Ammon's horn (tissue), 1 donor: ENCODE measurements at regions not wholly inside any gene's neighbourhood (a gene's known extent, or its start where the extent isn't known, plus 50 kb on each side); places are given as distances from the start of the nearest gene placed in this dataset.

Experiments
- DNase-seq: peaks from one replicate; pipeline ENCODE4 v3.0.0-alpha.2; 2016; ENCODE audit warnings: low spot score

DNA sequence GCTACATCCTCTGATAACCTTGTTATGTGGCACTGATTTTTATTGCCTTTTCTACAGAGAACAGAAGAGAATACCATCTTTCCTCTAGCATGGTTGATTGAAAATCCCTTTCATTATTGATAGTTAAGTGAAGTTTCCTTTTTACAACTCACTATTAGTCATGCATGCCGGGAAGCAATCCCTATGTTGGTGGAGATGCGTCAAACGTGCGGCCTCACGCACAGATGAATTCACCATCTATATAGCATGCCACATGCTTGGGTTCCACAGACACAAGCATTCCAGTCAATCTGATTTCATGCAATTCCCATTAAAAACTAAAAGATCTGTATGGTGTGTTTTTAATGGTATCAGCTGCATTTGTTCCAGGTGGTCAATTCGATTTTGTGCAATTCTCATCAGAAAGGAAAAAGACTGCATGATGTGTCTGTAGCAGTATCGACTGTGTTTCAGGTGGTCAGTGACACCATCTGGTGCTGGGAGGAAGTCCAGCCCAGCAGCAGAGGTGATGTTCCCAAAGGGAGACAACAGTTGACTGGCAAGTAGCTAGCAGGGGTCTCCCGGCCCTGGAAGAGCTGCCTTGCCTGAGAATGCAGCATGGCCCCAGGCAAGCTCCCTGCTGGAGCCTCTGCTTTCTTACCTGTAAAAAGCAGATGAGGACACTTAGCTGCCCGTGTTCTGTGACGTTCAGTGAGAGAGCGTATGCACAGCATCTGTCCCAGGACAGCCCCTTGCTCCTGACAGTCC is 151.3 kb upstream of the NCK2 start:
- DNase-seq: no peak

DNA sequence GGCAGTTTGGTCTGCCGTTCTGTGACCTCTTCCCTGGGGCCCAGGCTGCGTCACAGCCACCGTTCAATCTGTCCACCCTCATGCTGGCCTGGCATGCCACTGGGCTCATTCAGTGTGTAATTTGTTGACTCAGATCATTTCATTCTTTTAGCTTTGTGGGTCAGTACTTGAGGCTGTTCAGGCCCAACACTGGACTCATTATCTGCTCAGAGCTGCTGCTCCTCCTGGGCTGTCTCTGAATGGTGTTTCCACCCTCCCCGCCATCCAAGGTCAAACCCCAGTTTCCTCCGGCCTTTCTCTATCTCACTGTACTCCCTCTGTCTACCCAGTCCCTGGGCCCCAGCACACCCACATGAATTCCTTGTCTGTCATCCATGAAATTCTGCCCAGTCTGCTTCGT is 152.4 kb upstream of the NCK2 start:
- peak; percentile 64 for DNase-seq

DNA sequence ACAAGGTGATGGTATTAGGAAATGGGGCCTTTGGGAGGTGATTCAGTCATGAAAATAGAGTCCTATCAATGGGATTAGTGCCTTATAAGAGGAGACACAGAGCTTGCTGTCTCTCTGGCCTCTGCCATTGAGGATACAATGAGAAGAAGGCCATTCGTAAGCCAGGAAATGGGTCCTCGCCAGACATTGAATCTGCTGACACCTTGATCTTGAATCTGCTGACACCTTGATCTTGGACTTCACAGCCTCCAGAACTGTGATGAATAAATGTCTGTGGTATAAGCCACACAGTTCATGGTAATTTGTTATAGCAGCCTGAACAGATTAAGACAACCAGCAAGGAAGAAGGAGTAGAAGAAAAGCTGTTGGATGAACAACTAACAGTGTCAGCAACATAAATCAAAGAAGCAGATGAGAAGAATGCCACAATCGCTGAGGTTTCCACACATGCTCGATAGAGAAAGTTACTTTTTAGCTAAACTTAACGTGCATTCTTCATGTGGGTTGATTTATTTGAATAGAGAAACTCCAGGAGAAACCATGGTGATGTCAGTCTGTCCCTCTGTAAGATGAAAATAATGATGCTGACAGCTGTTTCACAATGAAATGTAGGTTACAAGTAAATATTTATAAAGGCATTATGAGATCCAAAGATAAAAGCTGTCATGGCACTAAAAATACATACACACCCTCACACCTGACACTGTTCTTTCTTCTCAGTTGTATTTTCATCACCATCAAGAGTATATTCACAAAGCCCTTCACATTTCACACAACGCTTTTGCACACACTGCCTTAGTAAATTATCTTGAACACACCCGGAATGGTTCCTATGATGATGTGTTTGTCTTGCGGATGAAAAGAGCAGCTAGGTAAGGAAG is 153.7 kb upstream of the NCK2 start:
- DNase-seq: no peak

DNA sequence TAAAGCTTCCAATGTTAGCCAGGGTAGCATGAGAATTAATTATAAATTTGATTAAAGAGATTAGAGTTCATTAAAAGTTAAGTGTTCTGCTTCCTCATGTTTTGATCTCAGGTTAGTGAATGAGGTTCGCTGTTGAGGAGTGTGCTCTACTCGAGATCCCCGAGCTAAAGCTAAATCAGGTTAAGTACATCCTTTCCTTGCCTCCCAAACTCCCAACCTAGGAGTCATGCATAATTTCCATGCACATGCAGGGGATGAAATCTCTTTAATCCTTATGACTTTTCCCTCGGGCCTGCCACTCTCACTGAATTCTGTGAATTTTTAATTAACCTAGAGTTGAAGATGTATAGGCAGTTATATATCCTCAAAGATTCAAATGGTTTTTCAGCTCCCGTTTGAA is 156.1 kb upstream of the NCK2 start:
- no peak for DNase-seq

DNA sequence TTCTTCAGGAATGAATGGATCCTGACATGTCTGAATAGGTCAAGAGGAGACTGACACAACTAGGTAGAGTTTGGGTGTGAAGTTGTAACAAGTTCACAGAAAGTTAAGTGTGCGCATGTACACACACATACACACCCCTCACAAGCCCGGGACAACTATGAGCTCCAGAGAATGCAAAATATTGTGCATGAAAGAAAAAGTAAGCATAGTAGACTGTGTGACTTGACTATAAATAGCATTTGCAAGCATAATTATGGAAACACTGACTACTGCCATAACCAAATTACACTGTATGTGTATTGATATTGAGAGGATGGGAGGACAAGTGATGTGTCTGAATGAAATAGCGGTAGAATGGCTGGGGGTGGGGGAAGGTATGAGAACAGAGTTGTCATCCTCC is 157.1 kb upstream of the NCK2 start:
- DNase-seq: no peak

DNA sequence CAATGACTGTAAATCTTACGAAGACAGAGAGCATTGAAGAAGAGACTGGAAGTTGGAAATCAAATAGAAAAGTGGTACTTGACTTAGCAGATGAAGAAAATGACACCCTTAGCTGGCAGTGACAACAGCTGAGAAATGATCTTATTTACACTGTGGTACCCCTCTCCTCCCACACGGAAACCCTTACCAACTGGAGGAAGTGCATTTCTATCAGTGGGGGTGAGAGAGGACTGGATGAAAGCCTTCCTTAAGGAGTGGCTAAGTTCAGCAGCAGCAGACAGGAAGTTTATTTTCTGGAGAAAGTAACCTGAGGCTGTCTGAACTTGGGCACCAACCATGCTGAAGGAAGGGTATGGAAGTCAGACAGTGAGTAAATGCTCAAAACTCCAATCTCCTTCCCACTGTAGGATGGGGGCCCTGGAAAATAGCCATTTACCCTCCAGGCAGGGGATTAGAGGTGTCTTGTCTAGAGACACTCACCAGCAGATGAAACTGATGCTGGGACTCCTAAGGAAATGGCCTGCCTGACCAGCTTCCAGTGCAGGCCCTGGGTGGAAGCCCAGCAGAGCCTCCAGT is 160.2 kb upstream of the NCK2 start:
- no peak for DNase-seq

DNA sequence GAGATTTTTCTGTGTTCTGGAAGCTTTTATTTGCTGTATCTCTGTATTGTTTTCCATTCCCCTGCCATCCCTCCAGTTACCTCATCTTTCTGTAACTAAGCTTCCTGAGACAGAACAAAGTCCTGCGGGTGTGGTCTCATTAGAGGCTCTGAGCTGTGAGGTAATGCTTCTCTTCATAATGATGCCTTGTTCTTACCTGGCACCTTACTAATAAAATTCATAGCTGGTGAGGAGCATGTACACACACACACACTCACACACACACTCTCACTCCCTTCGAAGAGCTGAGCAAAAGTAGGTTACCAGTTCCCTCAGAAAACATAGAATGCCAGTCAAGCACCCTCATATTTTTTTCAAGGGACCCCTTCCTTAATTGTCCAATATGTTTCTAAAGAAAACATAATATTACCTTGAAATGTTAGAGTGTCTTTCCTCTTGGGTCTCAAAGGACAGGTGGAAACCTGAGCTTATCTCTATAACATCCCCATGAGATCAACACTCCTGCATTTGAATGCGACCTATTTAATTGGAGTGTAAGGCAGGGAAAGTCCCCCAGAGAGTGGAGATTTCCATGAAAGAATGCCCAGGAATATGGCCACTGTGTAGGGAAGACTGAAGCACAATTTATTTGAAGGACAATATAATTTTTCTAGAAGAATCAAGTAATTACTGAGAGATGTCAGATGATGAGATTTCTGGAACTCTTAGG is 161.6 kb upstream of the NCK2 start:
- no peak for DNase-seq

DNA sequence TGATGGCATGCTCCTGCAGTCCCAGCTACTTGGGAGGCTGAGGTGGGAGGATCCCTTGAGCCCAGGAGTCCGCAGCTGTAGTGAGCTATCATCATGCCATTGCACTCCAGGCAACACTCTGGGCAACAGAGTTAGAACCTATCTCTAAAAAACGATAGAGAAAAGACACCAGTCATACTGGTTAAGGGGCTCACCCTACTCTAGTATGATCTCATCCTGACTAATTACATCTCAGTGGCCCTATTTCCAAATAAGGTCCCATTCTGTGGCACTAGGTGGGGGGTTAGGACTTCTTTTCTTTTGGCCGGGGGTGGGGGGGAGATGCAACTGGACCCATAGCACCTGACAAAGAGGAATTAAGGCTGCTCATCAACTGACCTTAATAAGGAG is 163.2 kb upstream of the NCK2 start:
- DNase-seq: no peak

DNA sequence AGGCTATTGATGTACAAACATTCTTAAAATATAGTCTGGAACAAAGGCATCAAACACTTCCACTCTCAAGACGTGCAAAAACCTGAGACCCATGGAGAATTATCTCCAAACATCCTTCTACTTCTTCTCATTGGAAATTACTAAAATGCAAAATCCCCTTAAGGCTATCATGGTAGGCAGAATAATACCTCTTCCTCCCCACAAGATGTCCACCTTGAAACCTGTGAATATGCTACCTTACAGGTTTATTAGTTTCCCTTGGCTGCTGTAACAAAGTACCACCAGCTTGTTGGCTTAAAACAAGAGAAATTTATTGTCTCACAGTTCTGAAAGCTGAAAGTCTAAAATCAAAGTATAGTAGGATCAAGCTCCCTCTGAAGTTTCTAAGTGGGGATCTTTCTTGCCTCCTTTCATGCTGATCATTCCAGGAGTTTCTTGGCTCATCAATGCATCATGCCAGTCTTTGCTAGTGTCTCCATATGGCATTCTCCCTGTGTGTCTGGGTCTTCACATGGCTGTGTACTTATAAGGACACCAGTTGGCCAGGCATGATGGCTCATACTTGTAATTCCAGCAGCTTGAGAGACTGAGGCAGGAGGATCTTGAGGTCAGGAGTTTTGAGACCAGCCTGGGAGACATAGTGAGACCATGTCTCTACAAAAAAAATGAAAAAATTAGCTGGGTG is 163.7 kb upstream of the NCK2 start:
- DNase-seq: no peak

DNA sequence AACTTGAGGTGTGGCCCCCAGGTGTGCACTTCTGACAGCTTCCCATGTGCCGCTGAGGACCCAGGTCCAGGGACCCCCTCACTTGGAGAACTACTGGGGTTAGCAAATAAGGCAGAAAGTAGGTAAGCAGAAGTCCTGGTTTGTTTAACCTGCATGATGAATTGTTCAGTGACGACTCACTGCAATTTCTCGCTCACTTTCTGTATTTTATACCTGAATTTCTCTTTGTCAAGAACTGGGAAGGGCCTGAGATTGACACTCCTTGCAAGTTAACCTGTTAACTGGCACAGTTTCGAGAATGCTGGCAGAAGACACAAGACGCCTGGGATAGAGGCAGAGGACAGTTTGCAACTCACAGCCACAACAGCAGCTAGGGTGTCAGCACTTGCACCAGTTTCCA is 164.5 kb upstream of the NCK2 start:
- no peak for DNase-seq

DNA sequence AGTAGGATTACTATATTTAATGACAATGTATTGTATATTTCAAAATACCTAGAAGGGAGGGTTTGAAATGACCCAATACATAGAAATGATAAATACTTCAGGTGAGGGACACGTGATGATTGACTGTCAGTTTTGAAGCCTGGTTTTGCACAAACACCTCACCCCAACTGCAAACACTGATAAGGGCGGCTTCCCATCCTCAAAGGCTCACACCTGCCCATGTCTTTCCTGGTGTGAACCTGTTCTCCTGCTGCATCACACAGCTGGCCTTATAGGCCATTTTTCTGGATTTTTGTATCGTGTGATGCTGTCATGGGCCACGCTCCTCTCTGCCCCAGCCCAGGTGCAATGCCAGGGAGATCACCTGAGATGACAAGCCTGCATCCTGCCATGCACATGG is 166.5 kb upstream of the NCK2 start:
- DNase-seq: no peak

DNA sequence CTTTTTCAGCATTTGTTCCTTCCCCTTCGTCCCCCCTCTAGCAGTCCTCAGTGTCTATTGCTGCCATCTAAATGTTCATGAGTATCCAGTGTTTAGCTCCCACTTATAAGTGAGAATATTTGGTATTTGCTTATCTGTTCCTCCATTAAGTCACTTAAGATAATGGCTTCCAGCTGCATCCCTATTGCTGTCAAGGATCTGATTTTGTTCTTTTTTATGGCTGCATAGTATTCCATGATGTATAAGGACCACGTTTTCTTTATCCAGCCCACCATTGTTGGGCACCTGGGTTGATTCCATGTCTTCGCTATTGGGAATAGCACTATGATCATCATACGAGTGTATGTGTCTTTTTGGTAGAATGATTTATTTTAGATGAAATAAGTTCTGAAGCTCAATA is 166.9 kb upstream of the NCK2 start:
- DNase-seq: no peak

DNA sequence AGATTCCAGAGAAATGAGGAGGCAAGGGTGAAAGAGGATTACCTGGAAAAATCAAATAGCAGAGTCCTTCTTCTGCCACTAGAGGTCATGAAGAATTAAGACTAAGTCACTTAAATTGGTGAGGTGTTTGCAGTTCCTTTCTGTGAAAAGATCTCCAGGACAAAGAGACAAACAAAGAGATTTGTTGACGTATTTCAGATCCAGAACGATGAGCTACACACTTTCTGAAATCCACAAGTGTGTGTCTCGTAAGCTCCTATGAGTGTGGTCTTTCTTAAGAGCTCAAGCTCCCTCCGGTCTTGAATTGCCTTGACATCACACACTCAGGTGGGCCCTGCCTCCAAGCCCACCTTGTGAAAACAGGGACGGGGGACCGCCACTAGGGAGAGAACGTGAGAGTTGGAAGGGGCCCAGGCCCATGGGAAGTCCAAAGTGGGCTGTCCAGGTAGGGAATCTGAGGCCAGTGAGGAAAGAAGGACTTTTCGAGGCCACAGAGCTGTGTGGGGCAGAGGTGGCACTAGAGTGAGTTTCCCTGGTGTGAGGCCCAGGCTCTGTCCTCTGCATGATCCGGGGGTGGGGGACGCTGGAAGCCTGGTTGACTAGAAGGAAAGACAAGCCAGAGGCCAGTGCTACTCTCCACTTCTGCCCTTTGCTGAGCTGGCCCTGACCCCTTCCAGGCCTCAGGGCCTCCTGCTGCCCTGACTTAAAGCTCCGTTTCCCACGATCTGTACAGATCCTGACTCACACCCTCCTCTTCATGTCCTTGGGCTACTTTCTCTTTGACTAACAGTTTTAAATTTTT is 168.1 kb upstream of the NCK2 start:
- peak; percentile 57 for DNase-seq

DNA sequence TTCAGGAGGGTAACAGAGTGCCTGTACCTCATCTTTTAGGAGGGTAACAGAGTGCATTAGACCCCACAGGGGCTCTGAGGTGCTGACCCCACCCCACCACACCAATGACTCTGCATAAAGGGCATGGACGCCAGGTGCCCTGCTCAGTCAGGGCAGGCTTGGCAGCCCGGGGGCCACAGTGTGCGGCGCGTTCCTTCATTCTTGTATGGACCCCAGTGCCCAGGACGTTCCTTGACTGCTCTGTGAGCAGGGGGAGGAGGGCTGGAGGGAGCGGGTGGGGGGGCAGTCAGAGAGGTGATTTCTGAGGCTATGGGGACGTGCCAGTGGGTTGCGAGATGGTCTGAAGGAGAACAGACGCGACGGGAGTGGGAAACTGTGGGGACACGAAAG is 168.7 kb upstream of the NCK2 start:
- DNase-seq: no peak

DNA sequence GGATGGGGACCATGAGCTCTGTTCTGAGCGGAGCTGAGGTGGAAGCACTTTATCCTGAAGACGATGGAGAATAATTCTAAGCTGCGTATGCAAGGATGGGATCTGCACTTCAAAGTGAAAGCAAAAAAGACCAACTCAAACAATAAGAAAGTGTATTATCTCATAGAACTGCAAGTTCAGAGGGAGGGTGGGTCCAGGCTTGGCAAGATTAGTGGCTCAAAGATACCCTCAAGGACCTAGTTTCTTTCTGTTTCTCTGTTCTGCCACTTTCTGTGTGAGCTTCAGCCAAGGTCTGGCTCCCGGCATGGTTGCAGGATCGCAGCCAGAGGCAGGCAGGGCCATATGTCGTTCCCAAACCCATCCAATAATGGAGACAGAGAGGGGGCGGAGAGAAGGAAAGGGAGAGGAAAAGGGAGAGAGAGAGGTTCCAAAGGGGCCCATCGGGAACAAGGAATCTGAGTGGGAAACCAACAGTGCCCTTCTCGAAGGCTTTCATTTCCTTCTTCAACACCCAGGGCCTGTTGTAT is 169.2 kb upstream of the NCK2 start:
- peak; percentile 24 for DNase-seq

DNA sequence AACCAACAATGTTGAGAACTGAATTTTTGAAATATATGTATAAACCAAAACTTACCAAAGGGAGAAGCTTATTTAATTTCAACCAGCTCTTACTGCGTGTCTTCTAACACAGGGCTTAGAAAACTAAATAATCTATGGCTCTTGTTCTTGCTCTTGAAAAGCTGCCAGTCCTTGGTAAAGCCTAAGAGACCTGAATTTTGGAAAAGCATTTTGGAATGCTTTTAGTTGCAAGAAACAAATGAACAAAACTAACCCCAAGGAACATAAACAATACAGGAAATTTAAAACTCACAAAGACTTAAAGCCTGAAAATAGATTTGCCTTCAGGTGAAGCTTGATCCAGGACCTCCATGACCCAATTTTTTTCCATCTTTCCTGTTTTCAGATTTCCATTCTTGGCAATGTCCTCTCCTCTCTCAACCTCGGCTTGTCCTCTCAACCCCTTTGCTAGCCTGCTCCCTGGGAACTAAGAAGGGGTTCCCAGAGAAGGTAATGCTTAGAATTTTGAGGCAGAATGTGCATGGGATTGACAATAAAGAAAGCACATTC is 169.8 kb upstream of the NCK2 start:
- no peak for DNase-seq

DNA sequence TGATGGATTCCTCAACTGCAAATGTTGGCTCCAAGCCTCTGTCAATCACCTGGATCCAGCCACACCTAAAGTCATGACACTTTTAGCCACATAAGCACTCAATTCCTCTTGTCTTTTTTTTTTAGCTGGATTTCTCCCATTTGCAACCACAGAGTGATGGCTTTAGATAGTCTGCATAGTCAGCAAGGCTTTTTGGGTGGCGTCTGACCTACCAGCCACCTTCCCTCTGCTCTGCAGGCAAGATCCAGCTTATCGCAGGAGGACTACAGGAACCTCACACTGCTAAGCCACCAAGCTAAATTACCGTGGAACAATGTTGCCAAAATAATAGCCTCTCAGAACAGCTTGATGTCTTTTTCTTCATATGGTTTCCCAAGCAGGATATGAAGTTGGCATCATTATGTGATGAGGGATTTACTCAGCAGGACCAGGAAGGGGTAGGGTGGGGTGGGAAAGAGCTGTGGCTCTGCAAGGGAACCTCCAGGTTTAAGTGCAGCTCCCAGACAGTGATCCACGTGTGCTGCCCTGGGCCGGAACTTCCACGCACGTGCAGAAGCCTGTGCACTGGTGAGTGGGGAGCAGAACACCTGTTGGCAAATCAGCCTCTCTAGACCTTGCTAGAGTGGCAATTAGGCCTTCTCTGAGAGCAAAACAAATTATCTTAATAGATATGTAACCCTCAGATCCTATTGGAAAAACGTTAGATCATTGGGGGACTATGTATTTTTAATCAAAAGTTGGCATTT is 170.6 kb upstream of the NCK2 start:
- no peak for DNase-seq

DNA sequence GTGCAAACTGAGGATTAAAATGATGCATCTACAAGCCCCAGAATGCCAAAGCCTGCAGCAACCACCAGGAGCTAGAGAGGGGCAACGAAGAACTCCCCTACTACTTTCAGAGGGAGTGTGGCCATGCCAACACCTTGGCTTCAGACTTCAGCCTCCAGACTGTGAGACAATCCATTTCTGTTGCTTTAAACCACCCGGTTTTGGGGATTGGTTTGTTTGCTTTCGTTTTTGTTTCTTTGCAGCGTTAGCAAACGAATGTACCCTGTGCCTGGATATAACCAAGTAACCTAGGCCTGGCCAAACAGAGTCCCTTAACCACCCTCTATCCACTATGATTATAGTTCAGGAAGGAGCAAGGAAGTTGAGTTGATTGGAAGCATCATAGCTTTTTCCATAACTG is 171.2 kb upstream of the NCK2 start:
- DNase-seq: no peak

DNA sequence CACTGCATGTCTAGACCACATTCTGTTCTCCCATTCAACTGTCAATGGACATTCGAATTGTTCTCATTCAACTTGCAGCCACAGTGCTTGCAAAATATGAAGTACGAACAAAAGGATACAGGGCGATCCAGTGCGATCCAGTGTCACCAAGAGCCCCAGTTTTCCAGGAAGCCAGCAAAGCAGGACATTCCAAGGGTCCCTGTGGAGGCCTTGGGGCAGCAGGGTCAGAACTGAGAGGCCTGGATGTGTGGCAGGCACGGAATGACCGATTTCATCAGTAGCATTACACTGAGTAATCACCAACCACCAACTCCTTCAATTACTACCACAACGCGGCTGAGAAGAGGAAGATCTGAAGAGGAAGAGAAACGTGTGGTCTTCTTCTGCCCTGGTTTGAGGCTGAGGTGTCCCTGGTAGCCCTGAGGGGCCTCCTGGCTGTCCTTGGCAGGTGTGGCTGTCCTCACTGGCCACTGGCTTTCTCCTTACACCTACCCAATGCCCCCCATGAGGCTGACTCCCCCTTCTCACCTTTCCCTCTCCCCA is 172.7 kb upstream of the FHL2 start:
- DNase-seq: no peak

DNA sequence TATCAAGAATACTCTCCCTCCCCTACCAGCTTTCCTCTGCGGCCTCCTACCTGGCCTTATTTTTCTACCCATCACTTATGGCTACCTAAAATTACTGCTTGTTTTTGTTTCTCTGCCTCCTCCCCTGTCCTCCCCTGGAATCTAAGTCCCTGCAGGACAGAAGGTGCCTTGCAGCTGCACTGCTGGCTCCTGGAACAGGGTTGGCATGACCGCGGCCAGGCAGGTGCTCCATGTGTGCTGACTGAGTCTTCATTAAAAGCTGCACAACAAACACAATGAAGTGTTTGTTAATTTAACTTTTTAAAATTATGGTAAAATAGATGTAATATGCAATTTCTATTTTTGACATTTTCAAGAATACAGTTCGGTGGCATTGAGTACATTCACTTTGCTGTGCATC is 171.9 kb upstream of the FHL2 start:
- no peak for DNase-seq
